CD1c-positive myeloid dendritic cell (primary cell): ENCODE measurements at regions not wholly inside any gene's neighbourhood (a gene's known extent, or its start where the extent isn't known, plus 50 kb on each side); places are given as distances from the start of the nearest gene placed in this dataset.
"Not testable (repeated sequence)": the region's sequence is repeated elsewhere in the genome, so short reads cannot be mapped to it uniquely, and the experiment has no call there.

Source experiments
- DNase-seq: peaks from one replicate; pipeline ENCODE4 v3.0.0-alpha.2; 2016; ENCODE audit errors: extremely low spot score

DNA sequence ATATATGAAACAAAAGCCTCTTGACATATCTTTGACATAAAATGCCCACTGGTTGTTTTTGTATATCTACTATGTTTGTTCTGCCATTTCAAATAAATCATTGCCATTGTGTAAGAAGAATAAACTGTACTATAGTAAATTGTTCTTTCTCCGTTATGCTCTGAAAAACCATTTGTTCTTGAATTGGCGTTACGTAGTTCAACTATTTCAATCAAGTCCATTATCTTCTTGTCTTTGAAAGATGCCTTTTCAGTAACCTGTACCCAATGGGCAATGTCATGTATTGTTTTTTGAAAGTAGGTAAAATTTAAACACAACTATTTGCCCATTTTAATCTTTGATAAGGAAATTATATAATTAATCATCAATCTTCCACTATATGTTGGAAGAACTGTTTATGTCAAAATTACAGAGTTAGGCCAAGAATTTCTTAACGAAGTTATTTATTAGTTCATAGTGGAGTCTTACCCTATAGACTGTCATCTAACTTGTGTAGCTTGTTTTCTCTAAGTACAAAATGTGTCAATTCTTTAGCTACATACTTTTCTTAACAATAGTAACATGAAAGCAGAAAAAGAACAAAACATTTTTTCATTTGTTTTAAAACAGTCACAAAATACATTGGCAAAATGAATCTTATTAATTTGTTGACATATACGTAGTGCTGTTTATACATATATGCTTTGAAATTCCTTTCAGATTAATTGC is 294.8 kb downstream of the PTPRC start:
- no peak for DNase-seq

DNA sequence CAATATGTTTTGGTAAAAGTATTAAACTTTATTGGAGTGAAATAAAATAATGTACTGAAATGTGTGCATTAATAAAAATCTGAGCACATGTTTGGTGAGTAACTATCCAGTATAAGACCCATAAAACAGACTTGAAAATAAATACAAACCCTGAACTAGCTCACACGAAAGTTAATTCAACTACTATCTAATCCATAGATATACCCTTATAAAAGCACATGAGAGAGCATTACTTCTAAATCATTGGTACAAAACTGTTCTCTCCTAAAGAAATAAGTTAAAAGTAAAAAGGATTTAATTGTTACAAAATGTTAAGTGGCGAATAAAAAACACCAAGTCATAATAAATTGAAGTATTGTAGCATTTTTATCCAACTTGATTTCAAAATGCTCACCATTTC is 295.6 kb downstream of the PTPRC start:
- no peak for DNase-seq

DNA sequence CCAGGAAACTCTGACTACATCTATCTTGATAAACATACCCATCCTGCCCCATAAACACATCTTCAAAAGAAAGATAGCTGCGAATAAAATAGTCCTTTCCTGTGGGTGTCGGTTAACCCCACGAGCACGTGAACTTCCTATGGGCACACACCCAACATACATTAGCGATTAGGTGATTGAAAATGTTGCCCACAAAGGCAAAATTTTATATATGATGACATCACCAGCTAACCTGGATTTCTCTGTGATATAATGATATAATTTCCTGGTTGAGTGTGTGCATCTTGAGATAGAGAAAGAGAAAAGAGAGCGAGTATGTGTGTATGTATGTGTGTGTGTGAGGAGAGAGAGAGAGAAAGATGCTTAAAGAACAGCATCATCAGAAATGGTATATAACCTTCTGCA is 296.1 kb downstream of the PTPRC start:
- DNase-seq, result peak; percentile 36

DNA sequence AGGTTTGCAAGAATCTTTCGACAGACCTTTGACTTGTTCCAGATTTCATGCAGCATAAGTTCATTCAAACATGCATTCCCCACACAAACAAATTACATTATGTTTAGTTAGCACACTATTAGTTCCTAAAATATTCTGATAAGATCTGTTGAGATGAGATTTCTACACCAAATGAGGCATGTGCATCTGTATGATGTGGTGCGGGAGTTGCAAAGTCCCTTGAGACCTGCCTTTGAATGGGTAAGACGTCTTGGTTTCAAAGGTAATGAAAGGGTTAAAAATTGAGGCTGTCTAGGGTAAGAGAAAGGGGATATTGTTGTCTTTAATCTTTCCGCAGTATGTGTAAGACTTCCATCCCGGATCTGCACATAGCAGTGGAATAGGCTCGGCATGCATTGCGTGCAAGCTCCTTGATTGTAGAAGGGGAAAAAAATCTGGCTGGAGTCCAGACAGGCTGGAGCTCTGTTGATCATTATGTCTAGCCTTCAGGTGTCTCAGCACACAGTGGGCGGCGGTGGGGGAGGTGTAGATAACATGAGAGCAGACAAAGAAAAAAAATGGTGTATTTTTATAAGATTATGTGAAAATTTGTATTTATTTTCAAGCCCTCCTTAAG is 296.6 kb downstream of the PTPRC start:
- DNase-seq, result peak; percentile 78

DNA sequence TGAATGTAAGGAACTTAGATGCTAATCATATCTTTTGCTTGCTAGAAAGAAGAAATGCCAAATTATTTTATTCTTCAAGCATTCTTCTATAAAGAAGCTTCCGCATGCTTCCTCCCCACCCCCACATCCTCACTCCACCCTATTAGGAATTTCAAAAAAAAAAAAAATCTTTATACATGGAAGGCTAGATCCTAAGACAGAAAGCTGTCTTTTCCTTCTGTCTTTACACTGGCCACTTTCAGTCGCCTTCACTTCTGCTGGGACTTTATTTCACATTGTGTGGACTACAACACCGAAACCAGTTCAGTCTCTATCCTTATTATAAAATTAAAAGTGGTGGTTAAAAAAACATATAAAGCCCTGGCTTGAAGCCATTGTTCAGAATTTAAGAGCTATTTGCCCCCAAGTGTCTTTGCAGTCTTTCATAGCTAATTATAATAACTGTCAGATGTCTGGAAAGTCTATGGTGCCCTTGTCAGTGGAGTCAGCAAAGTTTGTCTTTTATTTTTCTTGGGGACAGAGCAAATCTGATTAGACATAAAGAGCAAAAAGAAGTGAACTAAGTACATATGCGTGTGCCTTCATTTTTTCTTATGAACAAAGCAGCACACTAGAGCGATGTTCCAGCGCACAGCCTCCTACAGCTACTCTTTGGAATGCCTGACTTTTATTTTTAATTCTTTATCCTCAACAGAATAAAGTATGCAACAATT is 297.7 kb downstream of the PTPRC start:
- DNase-seq, result peak; percentile 36

DNA sequence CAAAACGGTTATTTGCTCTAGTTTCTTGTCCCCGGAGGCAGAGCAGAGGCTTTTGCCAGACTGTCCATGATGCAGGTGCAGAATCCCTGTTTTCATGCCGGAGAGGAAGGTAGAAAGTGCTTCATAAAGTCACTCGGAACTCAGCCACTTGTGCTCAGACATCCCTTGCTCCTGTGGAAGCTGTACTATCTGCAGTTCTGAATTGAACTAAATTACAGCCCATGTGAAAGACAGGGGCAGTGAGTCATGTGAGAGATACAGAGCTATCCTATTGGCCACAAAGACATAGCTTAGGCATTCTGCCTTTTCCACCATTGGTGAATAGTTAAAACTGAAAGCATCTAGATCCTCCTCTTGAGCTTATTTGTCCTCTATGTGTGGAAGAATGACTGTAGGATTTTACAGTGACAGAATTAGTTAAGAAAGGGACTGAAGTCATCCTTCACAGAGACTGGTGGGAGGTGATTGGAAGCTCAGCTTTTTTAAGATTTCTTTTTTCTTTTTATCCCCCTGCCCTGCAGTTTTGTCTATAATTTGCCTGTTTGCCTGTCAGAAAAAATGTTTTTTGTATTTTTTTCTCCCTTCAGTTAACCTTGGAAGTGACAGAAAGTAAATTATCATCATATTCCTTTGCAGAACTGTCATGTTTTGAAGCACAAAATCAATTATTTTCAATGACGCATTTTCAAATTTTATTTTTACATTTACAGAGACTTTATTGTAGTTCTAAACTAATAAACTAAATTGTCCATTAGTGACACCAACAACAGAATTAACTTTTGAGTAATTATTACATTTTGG is 298.6 kb downstream of the PTPRC start:
- DNase-seq, result peak; percentile 87

DNA sequence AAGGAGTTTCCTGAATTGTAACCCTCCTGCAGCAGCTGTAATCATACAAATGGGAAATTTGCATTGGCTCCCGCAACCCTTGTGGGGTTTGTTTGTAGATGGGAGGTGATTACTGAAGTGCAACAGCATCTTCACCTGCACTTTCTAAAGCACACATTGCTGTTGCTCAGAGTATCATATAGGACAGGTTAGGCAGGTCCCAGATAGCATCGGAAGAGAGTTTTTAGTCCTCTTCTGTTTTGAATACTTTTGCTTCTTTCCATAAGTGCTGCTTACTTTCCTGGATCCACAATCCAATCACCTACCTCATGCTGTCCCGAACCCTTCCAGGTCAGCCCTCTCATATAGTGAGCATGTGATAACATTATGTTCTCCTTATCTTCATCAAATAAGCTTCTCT is 300.4 kb downstream of the PTPRC start:
- DNase-seq, result no peak

DNA sequence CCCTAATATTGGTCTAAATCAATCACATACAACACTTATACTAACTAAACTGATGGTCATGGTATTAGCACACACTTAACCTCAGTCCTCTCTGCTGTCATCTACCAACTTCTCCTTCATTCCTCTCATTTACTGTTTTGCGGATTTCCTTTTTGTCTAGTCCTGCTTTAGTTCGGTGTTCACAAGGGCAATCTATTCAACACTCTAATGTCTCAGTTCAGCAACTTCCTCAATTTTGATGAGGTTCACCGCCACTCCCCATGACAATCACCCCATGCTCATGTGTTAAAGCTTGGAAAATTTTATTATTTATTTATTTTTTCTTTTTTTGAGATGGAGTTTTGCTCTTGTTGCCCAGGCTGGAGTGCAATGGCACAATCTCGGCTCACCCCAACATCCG is 301.1 kb downstream of the PTPRC start:
- DNase-seq, result no peak

DNA sequence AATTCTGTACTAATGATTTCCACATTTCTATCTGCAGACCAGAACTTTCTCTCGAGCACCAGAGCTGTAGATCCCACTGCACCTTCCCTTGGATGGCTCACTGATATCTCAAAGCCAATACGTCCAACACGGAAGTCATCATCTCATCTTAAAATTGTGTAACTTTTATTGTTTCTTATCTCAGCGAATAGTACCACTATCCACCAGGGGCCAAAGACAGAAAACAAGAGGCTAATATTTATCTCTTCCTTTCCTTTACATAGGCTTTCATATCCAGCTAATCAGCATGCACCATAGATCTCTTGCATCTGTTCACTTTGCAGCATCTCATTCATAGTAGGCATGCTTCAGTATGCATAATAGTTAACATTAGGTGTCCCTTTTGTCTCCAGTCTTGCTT is 303.6 kb downstream of the PTPRC start:
- no peak for DNase-seq

DNA sequence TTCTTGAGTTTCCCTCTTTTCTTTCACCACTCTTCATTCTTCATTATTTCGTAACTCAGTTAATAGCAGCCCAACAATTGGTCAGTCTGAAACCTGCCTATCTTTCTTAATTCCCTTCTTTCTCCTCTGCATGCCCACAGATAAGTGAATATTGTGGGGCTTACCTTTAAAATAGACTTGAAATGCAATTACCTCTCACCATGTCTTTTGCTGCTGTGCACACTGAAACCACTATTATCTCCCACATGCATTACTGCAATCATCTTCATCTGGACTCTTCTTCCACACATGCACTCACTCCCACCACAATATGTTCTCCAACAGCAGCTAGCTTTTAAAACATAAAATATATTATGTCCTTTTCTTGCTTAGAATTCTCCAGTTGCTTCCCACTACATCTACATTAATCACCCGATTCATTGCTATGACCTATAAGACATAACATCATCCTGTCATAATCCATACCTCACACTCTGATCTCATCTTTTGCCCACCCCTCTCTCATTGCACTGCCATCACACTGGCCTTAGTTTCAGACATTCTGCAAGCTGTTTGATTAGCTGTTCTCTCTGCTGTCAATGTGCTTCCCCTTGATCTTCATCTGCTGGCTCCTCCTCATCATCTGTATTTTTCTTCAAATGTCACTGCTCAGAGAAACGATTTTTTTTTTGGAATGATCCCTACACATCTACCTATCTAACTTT is 304.8 kb downstream of the PTPRC start:
- DNase-seq, result no peak

DNA sequence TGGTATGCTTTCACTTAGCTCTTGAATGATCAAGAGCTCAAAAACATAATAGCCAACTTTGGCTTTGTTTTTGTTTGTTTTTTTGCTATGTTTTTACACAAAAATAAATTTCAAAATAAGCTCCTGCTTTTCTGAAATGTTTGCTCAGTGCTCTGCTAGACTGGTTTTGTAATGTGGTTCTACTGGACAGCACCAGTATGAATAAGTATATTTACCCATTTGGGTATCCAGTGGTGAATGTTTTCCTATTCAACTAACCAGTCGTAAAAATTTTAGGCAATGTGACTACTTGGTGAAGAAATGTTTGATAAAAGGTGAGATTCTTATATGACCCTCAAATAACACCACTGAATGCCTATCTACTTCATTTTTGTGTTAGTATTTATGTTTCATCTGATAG is 308.6 kb downstream of the PTPRC start:
- DNase-seq, result no peak

DNA sequence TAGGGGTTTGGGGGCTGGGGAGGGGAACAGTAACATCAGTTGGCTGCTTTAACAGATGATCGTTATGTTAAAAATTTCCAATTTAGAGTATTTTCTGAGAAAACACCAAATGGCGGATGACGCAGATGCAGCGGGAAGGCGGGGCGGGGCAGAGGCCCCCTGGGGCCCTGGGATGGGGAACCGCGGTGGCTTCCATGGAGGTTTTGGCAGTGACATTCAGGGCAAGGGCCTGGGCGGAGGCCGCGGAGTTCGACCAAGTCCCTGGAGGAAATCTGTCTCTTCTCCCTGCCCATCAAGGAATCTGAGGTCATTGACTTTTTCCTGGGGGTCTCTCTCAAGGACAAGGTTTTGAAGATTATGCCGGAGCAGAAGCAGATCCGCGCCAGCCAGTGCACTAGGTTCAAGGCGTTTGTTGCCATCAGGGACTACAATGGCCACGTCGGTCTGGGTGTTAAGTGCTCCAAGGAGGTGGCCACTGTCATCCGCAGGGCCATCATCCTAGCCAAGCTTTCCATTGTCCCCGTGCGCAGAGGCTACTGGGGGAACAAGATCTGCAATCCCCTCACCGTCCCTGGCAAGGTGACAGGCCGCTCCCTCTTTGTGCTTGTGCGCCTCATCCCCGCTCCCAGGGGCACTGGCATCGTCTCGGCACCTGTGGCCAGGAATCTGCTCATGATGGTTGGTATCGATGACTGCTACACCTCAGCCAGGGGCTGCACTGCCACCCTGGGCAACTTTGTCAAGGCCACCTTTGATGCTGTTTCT is 310.2 kb downstream of the PTPRC start:
- DNase-seq, result no peak

DNA sequence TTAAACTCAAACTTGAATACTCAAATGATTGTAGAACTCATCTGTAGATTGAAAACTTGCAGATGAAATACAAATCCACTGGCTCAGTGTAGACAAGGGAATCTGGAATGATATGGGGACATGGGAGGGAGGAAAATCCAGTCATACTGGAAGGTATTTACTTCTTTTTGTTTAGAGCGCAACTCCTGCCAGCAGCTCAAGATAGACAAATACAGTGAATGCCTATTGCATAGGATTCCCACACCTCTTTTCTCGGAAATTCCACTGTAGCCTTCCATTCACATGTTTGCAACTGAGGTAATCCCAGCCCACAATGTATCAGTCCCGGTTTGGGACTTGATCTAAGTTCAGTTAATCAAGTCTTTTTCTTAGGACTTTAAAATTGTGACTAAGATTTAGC is 311.2 kb downstream of the PTPRC start:
- no peak for DNase-seq

DNA sequence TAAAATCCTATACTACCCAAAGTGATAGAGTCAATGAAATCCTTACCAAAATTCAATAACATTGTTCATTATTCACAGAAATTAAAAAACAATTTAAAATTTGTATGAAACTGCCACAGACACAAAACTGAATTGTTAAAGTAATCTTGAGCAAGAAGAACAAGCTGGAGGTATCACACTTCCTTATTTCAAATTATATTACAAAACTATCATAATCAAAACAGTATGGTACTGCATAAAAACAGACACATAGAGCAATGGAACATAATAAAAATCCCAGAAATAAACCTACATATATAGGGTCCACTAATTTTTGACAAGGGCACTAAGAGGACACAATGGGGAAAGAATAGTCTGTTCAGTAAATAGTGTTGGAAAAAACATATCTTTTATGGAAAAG is 316.2 kb downstream of the PTPRC start:
- DNase-seq, result no peak

DNA sequence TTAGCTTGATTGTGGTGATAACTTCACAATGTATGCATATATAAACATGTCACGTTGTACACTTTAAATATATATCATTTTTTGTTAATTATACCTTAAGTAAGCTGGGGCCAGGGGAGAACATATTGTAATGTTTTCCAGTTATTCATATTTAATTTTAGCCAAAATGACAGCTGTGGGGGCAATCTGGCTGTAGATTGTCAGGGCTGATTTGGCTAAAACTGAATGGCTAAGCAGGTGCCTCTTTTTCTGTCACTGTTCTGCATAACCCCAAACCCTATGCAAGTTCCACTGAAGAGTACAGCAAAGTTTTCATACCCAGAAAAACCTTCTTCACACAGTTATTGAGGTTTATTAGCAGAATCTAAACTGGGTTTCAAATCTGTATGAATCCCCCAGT is 318.2 kb downstream of the PTPRC start:
- DNase-seq, result no peak

DNA sequence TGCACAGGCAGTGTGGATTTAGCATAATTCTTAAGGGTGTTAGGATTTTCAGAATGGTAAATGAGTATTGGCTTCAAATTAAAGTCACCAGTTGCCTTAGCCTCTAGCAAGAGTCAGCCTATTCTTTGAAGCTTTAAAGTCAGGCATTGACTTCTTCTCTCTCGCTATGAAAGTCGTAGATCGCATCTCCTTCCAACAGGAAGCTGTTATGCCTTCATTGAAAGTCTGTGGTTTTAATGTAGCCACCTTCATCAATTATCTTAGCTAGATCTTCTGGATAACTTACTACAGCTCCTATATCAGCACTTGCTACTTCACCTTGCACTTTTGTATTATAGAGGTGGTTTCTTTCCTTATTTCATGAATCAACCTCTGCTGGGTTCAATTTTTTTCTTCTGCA is 320.2 kb downstream of the PTPRC start:
- DNase-seq, result no peak

DNA sequence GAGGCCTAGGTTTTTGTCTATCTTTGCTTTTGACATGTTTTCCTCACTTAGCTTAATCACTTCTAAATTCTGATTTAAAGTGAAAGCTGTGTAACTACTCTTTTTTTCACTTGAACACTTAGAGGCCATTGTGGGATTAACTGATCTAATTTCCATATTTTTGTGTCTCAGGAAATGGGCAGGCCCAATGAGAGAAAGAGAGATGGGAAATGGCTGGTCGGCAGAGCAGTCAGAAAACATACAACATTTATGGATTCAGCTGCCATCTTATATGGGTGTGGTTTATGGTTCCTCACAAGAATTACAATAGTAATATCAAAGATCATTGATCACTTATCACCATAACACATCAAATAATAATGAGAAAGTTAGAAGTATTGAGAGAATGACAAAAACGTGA is 320.8 kb downstream of the PTPRC start:
- DNase-seq, result no peak

DNA sequence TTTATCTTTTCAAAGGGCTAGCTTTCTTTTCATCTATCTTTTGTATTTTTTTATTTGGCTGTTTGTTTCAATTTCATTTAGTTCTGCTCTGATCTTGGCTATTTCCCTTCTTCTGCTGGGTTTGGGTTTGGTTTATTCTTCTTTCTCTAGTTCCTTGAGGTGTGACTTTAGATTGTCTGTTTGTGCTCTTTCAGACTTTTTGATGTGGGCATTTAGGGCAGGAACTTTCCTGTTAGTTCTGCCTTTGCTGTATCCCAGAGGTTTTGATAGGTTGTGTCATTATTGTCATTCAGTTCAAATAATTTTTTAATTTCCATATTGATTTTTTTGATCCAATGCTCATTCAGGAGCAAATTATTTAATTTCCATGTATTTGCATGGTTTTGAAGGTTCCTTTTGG is 325.0 kb downstream of the PTPRC start:
- DNase-seq, result not testable (repeated sequence)

DNA sequence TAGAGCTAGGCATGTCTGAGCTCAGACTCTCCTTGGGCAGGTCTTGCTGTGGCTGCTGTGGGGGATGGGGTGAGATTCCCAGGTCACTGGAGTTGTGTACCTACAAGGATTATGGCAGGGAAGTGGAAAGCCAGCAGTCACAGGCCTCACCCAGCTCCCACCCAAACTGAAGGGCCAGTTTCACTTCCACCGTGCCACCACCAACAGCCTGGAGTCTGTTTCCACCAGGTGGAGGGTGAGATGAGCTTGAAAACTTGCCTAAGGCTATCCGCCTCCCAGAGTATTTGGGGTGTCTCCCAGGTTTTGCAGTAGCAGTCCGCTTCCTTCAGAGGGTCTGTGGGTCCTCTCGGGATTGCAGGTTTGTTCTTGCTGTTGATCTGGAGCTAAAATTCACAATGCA is 327.7 kb downstream of the PTPRC start:
- DNase-seq, result no peak

DNA sequence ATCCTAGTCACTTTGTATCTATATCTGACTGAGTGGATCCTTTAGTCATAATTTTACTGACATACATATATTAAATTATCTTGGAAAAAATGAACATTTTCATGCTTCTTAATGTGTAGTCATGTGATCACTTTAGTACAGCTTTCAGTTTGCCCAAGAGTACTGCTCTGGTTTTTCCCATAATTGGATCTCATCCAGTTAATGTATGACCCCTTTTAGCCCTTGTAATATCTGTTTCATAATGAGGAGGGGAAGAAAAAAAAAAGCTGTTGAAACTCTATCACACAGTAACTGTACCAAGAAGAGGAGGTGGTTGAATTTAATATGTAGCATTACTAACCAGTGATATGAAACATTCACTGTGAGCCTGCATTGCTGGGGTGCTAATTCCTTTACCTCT is 328.7 kb downstream of the PTPRC start:
- no peak for DNase-seq

DNA sequence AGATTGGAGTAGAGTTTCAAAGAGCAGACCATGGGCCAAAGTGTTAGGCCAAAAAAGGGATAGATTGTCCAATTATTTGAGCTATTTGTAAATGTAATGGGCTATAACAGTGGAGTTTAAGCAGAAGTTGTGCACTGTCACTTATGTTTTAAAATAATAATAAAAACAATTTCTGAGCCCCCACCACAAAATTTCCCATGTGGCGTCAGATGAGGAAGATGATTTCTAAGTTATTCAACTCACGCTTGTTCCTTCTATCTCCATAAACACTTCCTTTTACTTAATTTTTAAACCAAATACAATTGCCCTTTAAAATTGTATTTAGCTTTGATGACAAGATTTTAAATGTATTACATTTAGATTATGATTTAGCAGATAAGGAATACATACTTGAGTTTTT is 330.0 kb downstream of the PTPRC start:
- DNase-seq, result peak; percentile 37
